Mammary epithelial cell (primary cell): ENCODE measurements at regions not wholly inside any gene's neighbourhood (a gene's known extent, or its start where the extent isn't known, plus 50 kb on each side); places are given as distances from the start of the nearest gene placed in this dataset.

ENCODE experiments used
- EZH2 ChIP-seq: IDR thresholded peaks from 2 replicates; pipeline ENCODE4 v1.6.1; 2012; ENCODE audit warnings: low read length, inconsistent platforms, borderline replicate concordance
- TF ChIP-seq, protein P1 (sequence below), 2 donors: IDR thresholded peaks in 1 of 2; conservative IDR thresholded peaks in 1 of 2; 2 replicates each; pipeline ENCODE4 v1.5.1; 2011 to 2012; ENCODE audit warnings: inconsistent platforms in 2 of 2, low read length in 2 of 2, mild to moderate bottlenecking in 2 of 2, control low read depth in 1 of 2, low read depth in 1 of 2; ENCODE audit not compliant: insufficient read depth in 1 of 2; ENCODE audit errors: extremely low read depth in 1 of 2

- TF ChIP-seq, protein P1, sequence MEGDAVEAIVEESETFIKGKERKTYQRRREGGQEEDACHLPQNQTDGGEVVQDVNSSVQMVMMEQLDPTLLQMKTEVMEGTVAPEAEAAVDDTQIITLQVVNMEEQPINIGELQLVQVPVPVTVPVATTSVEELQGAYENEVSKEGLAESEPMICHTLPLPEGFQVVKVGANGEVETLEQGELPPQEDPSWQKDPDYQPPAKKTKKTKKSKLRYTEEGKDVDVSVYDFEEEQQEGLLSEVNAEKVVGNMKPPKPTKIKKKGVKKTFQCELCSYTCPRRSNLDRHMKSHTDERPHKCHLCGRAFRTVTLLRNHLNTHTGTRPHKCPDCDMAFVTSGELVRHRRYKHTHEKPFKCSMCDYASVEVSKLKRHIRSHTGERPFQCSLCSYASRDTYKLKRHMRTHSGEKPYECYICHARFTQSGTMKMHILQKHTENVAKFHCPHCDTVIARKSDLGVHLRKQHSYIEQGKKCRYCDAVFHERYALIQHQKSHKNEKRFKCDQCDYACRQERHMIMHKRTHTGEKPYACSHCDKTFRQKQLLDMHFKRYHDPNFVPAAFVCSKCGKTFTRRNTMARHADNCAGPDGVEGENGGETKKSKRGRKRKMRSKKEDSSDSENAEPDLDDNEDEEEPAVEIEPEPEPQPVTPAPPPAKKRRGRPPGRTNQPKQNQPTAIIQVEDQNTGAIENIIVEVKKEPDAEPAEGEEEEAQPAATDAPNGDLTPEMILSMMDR (conservative IDR thresholded peaks at IDR 0.05 in 1 of 2, IDR thresholded peaks at IDR 0.05 in 1 of 2; ENCODE audit: extremely low read depth in 1 of 2, insufficient read depth in 1 of 2, low read depth in 1 of 2, low read length in 2 of 2) = no peak
- TF ChIP-seq EZH2 = no peak
Observed at GRCh38 chr4:180993244-180993836, 1249.9 kb upstream of the TENM3 start.
